K562 (cell line): ENCODE measurements at regions not wholly inside any gene's neighbourhood (a gene's known extent, or its start where the extent isn't known, plus 50 kb on each side); places are given as distances from the start of the nearest gene placed in this dataset.

Experiments used
- CBX5 ChIP-seq: IDR thresholded peaks from 2 replicates; pipeline ENCODE4 v1.6.1; 2014; ENCODE audit warnings: low read depth, borderline replicate concordance
- CTCF ChIP-seq, 3 experiments: IDR thresholded peaks in 2 of 3; conservative IDR thresholded peaks in 1 of 3; 2 replicates each; pipeline ENCODE4 v1.5.1; 2011 to 2012; ENCODE audit warnings: low read length in 3 of 3, mild to moderate bottlenecking in 3 of 3, control low read depth in 2 of 3, improper control_type of control experiment in 1 of 3, inconsistent platforms in 1 of 3, low read depth in 1 of 3, mixed read lengths in 1 of 3, moderate library complexity in 1 of 3; ENCODE audit not compliant: insufficient read depth in 2 of 3
- HBP1 ChIP-seq: fragments of 450-650 bp; formaldehyde crosslinking; IDR thresholded peaks from 2 replicates; pipeline ENCODE4 v1.4.0; 2022; ENCODE audit warnings: missing genetic modification characterization

GRCh38 chr7:51611937-51612336 is 295.3 kb upstream of the COBL start:
- TF ChIP-seq CTCF (IDR thresholded peaks at IDR 0.05 in 2 of 3, conservative IDR thresholded peaks at IDR 0.05 in 1 of 3; ENCODE audit: insufficient read depth in 2 of 3, low read depth in 1 of 3, low read length in 3 of 3) (no peak), CBX5 (no peak), HBP1 (no peak)
